Peyer's patch (tissue), 4 donors: ENCODE measurements at regions not wholly inside any gene's neighbourhood (a gene's known extent, or its start where the extent isn't known, plus 50 kb on each side); places are given as distances from the start of the nearest gene placed in this dataset.
"Not testable (repeated sequence)": the region's sequence is repeated elsewhere in the genome, so short reads cannot be mapped to it uniquely, and the experiment has no call there.

Source experiments
- DNase-seq, 3 donors: peaks; one replicate each; pipeline ENCODE4 v3.0.0-alpha.2; 2017 to 2019
- H3K27ac ChIP-seq, 4 donors: fragments of 200-600 bp; sonication (generic); one replicate each; pipeline ENCODE4 v1.5.1; 2016 to 2019
- H3K27me3 ChIP-seq, 2 donors: fragments of 200-600 bp; sonication (generic); one replicate each; pipeline ENCODE4 v1.5.1; 2019
- H3K36me3 ChIP-seq, 3 donors: fragments of 200-600 bp; sonication (generic); one replicate each; pipeline ENCODE4 v1.5.1; 2016 to 2019
- H3K4me1 ChIP-seq, 4 donors: fragments of 200-600 bp; sonication (generic); one replicate each; pipeline ENCODE4 v1.5.1; 2016 to 2019
- H3K4me3 ChIP-seq, 4 donors: fragments of 200-600 bp; sonication (generic); 1 replicate in 3 of 4; 2 replicates in 1 of 4; pipeline ENCODE4 v1.5.1; 2016 to 2019; ENCODE audit warnings: mild to moderate bottlenecking in 1 of 4
- H3K9me3 ChIP-seq, 4 donors: fragments of 200-600 bp; sonication (generic); one replicate each; pipeline ENCODE4 v1.5.1; 2016 to 2019; ENCODE audit warnings: mild to moderate bottlenecking in 1 of 4
- POLR2A ChIP-seq, 2 donors: fragments of 450-650 bp; IDR thresholded peaks; one replicate each; pipeline ENCODE4 v1.5.1; 2017; ENCODE audit warnings: antibody characterized with exemption in 2 of 2, mild to moderate bottlenecking in 2 of 2, moderate library complexity in 2 of 2
- TF ChIP-seq, protein P1 (sequence below), 6 experiments: fragments of 450-650 bp in 4 of 6; fragments of 200-600 bp in 2 of 6; sonication (generic) in 1 of 6; IDR thresholded peaks; one replicate each; pipeline ENCODE4 v1.5.1; 2017 to 2019; ENCODE audit warnings: antibody characterized with exemption in 6 of 6, mild to moderate bottlenecking in 3 of 6, moderate library complexity in 1 of 6

DNA sequence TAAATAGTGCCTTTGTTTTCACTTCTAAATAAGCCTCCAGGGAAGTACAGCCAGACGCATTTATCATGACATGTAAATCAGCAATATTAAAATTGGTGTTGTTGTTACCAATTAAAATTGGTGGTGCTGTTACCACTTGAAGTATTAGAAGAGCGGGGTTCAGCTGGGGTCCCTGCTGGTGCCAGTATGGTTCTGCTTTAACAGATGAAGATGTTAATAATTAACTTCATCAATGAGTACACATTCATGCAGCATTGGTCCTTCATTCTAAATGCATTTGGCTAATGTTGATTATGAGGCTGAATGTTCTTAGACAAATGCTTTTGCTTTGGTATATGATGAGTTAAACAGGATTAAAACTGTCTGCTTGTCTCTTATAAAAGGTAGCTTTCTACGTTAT, 67.6 kb upstream of the TMC1 start:
- H3K4me1 ChIP-seq: no peaks in the 10 kb centered on the region
- no peaks in the 10 kb centered on the region for H3K36me3 ChIP-seq
- no peaks in the 10 kb centered on the region for H3K9me3 ChIP-seq
- no peak for DNase-seq
- H3K27ac ChIP-seq: no peak overlapping the region
- no peaks in the 10 kb centered on the region for H3K27me3 ChIP-seq
- H3K4me3 ChIP-seq: no peak overlapping the region
- no peak for TF ChIP-seq POLR2A (IDR thresholded peaks at IDR 0.05)
- TF ChIP-seq, protein P1, sequence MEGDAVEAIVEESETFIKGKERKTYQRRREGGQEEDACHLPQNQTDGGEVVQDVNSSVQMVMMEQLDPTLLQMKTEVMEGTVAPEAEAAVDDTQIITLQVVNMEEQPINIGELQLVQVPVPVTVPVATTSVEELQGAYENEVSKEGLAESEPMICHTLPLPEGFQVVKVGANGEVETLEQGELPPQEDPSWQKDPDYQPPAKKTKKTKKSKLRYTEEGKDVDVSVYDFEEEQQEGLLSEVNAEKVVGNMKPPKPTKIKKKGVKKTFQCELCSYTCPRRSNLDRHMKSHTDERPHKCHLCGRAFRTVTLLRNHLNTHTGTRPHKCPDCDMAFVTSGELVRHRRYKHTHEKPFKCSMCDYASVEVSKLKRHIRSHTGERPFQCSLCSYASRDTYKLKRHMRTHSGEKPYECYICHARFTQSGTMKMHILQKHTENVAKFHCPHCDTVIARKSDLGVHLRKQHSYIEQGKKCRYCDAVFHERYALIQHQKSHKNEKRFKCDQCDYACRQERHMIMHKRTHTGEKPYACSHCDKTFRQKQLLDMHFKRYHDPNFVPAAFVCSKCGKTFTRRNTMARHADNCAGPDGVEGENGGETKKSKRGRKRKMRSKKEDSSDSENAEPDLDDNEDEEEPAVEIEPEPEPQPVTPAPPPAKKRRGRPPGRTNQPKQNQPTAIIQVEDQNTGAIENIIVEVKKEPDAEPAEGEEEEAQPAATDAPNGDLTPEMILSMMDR (IDR thresholded peaks at IDR 0.05): no peak

- not testable (repeated sequence) for H3K27me3 ChIP-seq, H3K27ac ChIP-seq, H3K9me3 ChIP-seq, H3K4me1 ChIP-seq, DNase-seq, H3K36me3 ChIP-seq, H3K4me3 ChIP-seq
Measured at GRCh38 chr9:72446241-72446640, 75.2 kb upstream of the TMC1 start.

DNA sequence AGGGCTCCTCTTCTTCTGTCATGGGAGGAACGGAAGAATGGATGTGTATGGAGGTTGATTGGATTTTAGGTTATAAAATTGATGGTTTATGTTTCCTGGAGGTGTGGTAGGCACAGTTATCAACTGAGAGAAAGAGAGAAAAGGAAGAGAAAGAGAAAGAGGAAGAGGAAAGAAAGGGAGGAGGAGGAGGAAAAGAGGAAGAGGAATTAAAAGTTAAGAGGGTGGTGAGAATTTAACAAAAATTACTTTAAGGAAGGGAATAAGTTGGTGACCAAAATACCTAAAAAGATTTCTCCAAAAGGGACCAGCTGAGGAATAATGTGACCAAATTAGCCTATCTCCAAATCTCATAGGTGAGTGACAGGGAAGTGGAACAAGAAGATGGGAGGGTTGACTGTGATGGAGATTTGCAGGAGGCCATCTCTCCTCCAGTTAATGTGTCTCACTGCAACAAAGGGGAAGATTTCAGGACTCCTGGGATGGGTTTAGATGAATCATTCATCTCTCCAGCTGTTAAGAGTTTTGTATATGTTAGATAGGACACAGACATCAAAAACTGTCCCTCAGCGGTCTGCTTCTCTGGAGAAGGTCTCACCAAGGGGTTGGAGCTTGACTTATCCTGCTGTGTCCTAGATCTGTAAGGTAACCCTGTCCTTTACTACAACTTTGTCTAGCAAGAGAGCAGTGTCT, 76.0 kb upstream of the TMC1 start:
- Histone ChIP-seq H3K27ac (no peak overlapping the region), H3K27me3 (no peaks in the 10 kb centered on the region), H3K36me3 (no peaks in the 10 kb centered on the region), H3K4me3 (no peak overlapping the region), H3K9me3 (no peaks in the 10 kb centered on the region), H3K4me1 (no peaks in the 10 kb centered on the region)
- DNase-seq: no peak
- TF ChIP-seq, protein P1 (IDR thresholded peaks at IDR 0.05): no peak
- no peak for TF ChIP-seq POLR2A (IDR thresholded peaks at IDR 0.05)

DNA sequence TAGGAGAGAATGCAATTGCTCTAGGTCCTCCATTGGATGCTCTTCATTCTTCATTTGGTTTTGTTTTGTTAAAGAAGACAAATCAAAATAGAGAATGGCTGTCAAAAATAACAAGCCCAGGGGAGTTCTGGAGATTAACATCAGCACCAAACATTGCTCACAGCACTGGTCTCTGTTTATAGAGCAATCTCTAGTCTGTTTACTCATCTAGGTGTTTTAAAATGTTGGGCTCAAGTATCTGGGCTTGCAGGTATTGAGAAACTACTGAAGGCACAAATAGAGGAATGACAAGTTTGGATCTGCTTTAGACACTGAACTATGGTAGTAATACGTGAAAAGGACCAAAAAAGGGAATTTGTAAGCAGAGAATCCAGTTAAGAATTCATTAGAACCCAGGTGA, 77.0 kb upstream of the TMC1 start:
- DNase-seq: no peak
- H3K27me3 ChIP-seq: no peaks in the 10 kb centered on the region
- no peaks in the 10 kb centered on the region for H3K9me3 ChIP-seq
- no peak overlapping the region for H3K27ac ChIP-seq
- no peaks in the 10 kb centered on the region for H3K4me1 ChIP-seq
- no peak for TF ChIP-seq POLR2A (IDR thresholded peaks at IDR 0.05)
- TF ChIP-seq, protein P1 (IDR thresholded peaks at IDR 0.05): no peak
- no peak overlapping the region for H3K4me3 ChIP-seq
- H3K36me3 ChIP-seq: no peaks in the 10 kb centered on the region

- no peak overlapping the region for H3K4me3 ChIP-seq
- H3K36me3 ChIP-seq: no peaks in the 10 kb centered on the region
- no peak overlapping the region for H3K27ac ChIP-seq
- no peak for TF ChIP-seq POLR2A (IDR thresholded peaks at IDR 0.05)
- TF ChIP-seq, protein P1 (IDR thresholded peaks at IDR 0.05): peak in 1 of 6 experiments; percentile 9
- H3K9me3 ChIP-seq: no peaks in the 10 kb centered on the region
- H3K27me3 ChIP-seq: no peaks in the 10 kb centered on the region
- no peak for DNase-seq
- no peaks in the 10 kb centered on the region for H3K4me1 ChIP-seq
Measured at GRCh38 chr9:72443855-72444254, 77.6 kb upstream of the TMC1 start.

- no peaks in the 10 kb centered on the region for H3K4me1 ChIP-seq
- no peaks in the 10 kb centered on the region for H3K36me3 ChIP-seq
- H3K27me3 ChIP-seq: no peaks in the 10 kb centered on the region
- no peak overlapping the region for H3K4me3 ChIP-seq
- peak in 1 of 3 donors; percentile 53 for DNase-seq
- no peak overlapping the region for H3K27ac ChIP-seq
- no peak for TF ChIP-seq POLR2A (IDR thresholded peaks at IDR 0.05)
- TF ChIP-seq, protein P1 (IDR thresholded peaks at IDR 0.05): no peak
- H3K9me3 ChIP-seq: no peaks in the 10 kb centered on the region
Measured at GRCh38 chr9:72441848-72442607, 77.0 kb upstream of the ZFAND5 start.
